Astrocyte (in vitro differentiated cells and primary cell): ENCODE measurements at regions not wholly inside any gene's neighbourhood (a gene's known extent, or its start where the extent isn't known, plus 50 kb on each side); places are given as distances from the start of the nearest gene placed in this dataset.

ENCODE experiments used
- EZH2 ChIP-seq: IDR thresholded peaks from 2 replicates; pipeline ENCODE4 v1.6.1; 2012; ENCODE audit warnings: mild to moderate bottlenecking, low read length, inconsistent platforms; ENCODE audit not compliant: insufficient read depth
- TF ChIP-seq, protein P1 (sequence below): IDR thresholded peaks from 2 replicates; pipeline ENCODE4 v1.5.1; 2011; ENCODE audit warnings: low read depth, mild to moderate bottlenecking, inconsistent platforms, low read length, moderate library complexity; ENCODE audit not compliant: insufficient read depth

DNA sequence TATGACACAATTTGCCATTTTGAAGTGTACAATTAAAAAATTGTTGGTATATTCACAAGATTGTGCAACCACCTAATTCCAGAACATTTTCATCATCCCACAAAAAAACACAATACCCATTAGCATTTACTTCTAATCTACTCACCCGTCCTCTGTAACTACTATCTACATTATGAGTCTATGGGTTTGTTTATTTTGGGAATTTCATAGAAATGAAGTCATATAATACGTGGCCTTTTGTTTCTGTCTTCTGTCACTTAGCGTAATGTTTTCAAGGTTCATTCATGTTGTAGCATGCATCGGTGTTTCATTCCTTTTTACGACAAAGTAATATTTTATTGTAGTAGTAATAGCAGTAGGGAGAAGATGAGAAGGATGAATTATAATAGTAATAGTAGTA, 55.2 kb upstream of the CNTN6 start:
- TF ChIP-seq, protein P1, sequence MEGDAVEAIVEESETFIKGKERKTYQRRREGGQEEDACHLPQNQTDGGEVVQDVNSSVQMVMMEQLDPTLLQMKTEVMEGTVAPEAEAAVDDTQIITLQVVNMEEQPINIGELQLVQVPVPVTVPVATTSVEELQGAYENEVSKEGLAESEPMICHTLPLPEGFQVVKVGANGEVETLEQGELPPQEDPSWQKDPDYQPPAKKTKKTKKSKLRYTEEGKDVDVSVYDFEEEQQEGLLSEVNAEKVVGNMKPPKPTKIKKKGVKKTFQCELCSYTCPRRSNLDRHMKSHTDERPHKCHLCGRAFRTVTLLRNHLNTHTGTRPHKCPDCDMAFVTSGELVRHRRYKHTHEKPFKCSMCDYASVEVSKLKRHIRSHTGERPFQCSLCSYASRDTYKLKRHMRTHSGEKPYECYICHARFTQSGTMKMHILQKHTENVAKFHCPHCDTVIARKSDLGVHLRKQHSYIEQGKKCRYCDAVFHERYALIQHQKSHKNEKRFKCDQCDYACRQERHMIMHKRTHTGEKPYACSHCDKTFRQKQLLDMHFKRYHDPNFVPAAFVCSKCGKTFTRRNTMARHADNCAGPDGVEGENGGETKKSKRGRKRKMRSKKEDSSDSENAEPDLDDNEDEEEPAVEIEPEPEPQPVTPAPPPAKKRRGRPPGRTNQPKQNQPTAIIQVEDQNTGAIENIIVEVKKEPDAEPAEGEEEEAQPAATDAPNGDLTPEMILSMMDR = no peak
- TF ChIP-seq EZH2 = no peak
